Colon (tissue), 2 donors: ENCODE measurements at regions not wholly inside any gene's neighbourhood (a gene's known extent, or its start where the extent isn't known, plus 50 kb on each side); places are given as distances from the start of the nearest gene placed in this dataset.
A peak's percentile ranks its signal among the peaks of the same experiment; 100 is the strongest.
"Not testable (repeated sequence)": the region's sequence is repeated elsewhere in the genome, so short reads cannot be mapped to it uniquely, and the experiment has no call there.

ENCODE experiments used
- FAIRE-seq: peaks from 2 replicates; lab custom pipeline; 2012; peaks lifted over from hg19 to GRCh38; lab: Jason Lieb, UNC
- donor health status: control.
- donor health status: control.

DNA sequence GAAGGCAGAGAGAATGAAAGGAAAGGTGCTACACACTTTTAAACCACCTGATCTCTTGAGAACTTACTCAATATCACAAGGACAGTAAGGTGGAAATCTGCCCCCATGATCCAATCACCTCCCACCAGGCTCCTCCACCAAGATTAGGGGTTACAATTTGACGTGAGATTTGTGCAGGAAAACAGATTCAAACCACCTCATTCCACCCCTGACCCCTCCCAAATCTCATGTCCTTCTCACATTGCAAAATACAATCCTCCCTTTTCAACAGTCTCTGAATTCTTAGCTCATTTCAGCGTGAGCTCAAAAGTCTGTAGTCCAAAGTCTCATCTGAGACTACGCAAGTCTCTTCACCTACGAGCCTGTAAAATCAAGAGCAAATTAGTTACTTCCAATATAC lies 768.3 kb upstream of the COX7C start:
- FAIRE-seq, result no peak

DNA sequence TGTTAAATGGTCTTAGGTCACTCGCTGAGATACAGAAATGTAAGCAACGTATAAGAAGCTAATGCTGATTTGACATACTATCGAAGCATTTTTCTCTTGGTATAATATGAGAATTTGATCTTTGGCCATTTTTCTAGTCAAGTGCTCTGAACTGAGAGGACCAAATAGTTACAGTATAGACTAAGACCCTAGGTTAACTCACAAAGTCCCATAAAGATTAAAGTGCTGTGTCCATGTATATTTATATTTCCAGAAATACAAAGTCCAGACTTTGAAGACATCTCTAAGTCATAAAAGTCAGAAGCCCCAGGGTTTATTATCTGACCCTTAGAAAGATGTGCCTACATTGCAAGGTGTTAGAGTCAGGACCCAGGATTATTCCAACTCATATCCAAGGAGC lies 752.4 kb upstream of the COX7C start:
- no peak for FAIRE-seq

DNA sequence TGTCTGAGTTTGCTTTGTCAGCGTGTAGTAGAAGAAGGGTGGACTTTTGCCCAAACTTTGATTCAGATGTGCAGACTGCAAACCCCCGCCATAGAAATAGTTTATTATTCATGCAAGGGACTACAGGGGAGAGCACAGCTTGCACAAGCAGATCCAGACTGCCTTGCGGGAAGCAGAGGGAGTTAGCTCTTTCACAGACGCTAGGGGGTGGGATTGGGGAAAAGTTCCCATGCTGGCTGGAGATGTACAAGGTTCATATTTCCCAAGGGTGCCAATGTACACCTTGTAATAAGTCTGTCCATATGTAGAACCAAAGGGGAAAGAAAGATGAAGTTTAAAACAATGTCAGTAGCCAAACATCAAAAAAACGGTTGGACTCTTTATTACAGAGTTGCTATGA lies 749.7 kb upstream of the COX7C start:
- FAIRE-seq, result no peak

DNA sequence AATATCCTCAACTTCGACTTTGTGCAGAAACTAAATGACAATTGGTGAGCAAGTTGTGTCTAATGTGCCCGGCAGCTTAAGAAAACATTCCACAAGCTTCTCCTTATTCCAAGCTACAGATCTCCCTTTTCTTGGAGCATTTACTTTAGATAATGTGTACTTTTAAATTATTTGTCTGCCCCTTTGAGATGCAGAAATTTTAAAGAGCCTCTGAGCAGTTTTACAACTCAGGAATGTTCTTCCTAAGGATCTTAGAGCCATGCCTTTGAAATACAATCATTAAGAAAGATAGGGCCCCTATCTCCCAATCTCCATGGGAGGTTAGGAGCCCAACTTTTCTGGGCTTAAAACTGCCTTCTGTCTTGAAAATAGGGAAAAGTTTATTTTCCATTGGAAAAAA lies 723.7 kb upstream of the COX7C start:
- no peak for FAIRE-seq

DNA sequence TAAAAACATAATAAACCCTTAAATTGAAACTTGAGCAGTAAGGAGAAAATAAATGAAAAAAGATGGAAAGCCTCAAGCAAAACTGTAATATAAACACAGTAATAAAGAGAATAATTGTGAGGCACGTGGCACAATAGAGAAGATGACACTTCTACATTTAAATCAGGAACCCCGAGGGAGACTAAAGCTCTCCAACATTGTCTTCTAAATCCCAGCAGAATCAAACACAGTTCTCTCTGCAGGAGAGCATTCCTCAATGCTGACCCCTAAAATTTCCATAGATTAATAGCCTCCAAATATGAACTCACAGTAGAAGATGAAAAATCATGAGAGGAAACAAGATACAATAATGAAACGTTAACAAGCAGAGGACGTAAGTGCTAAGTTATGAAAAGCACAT lies 721.2 kb upstream of the COX7C start:
- FAIRE-seq, result no peak

DNA sequence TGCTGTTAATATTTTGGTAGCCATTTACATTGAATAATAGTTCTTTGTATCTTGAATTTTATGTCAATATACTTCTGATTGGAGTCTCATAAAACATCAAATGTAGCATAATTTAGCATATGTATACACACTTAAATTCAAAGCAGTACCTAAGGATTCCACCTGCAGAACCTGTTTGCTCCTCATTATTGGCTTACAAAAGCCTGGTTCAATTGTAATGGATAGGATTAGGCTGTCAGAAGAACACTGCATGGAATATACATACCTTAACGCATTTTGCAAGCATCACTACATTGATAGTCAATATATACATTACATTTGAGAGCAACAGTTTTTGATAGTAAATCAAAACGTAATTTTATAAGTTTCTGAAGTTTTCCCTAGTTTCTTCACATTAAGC lies 711.3 kb upstream of the COX7C start:
- no peak for FAIRE-seq

DNA sequence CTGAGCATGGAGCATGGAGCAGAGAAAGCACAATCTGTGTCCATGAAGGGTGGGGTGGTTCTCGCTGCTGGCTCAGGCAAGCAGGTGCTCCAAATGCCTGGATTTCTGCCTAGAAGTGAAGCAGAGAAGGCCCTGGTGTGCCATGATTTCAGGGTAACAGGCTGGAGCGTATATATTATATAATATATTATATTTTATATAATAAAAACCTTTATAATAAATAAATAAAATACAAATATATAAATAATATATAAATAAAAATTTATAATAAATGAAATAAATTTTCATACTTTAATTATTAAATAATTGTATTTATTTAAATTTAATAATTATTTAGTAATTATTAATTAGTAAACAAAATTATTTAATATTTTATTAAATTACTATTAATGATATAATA lies 707.4 kb upstream of the COX7C start:
- peak; percentile 99 for FAIRE-seq

DNA sequence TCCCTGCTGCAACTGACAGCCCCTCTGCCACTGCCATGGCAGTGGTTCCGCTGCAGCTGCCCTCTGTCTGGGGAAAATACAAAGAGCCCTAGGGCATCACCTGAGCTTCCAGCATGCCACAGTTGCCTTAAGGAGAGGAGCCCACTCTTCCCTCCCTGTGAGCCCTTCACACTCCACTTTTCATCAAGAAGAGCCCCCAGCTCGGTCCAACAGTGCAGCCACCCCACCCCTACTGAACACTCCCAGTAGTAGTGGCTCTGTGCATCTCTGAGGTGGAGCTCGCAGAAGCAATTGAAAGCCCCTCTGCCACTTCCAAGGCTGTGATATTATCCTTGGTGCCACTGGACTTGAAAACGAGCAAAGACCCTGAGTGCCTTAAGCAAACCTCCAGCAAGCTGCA lies 696.8 kb upstream of the COX7C start:
- FAIRE-seq, result no peak

DNA sequence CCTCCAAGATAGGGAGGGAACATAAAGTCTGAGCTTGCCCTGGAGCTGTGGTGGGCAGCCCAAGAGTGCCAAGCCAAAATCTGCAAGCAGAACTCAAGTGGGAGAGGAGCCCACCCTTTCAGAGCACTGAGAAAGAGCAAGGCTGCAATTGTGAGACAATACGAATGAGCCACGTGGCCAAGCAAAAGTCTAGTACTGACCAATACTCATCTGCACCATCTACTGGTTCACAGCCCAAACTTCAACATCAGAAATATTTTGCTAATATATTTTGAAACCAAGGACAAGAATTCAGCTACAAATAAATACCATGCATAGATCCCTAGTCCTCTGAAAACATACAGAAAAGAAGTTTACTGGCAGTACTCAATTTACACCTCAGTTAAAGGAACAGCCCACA lies 696.2 kb upstream of the COX7C start:
- FAIRE-seq, result no peak

DNA sequence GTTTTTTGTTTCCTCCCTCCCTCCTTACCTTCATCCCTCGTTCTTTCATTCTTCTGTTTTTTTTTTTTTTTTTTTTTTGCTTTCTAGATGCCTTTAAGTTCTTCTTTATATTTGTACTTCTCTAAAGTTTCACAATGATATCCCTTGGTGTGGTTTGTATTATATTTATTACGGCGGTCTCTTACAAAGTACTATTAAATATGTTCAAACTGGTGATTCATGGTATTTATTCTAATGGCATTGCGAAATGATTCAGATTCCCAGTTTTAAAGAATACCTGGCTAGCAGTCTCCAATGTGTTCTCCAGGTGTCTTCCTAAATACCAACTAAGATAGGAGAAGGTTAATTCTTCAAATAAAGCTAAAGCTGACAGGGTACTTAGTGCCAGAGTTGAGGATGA lies 690.1 kb upstream of the COX7C start:
- no peak for FAIRE-seq

DNA sequence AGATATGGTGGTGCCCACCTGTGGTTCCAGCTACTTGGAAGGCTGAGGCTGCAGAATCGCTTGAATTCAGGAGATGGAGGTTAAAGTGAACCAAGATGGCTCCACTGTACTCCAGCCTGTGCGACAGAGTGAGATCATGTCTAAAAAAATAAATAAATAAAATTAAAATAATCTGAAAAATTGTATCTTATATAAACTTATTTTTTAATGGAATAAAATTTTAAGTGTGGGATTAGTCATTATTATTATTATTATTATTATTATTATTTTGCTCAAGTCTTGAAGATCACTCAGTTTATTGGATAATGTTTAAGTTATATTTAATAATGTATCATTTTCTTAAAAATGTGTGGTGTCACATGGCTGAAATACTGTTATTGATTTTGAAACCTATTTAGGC lies 688.0 kb upstream of the COX7C start:
- no peak for FAIRE-seq

DNA sequence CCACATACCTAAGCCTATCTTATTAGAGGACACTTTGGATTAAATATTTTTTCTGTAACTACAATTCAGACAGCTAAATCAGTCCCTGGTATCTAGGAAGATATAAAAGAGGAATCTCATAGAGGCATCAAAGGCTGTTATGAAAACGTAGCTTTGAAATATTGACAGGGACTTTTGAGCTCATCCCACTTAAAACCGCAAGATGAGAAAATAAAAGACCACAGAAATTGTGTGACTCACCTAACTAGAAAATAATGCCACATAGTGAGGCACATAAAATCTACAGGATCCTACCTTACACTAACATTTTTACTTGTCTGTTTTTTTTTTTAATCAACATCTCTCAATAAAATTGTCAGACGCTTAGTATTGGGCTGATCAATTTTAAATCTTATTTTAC lies 686.5 kb upstream of the COX7C start:
- no peak for FAIRE-seq

DNA sequence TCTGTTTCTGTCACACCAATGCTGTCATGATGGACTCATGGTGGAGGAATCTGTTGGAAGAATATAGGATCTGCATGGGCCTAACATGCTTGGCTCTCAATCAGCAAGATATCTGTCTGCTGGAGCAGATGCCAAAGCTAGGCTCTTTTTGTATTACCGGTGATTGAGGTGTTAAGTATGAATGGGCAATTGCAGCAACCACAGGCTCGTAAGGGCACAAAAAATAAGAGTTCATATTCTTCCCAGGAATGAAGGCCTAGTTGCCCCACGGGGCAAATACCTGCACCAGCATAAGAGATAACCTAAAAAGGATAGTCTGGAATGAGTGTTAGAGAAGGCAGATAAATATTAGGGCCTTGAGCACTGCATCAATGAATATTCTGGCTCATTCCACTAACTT lies 679.5 kb upstream of the COX7C start:
- no peak for FAIRE-seq

DNA sequence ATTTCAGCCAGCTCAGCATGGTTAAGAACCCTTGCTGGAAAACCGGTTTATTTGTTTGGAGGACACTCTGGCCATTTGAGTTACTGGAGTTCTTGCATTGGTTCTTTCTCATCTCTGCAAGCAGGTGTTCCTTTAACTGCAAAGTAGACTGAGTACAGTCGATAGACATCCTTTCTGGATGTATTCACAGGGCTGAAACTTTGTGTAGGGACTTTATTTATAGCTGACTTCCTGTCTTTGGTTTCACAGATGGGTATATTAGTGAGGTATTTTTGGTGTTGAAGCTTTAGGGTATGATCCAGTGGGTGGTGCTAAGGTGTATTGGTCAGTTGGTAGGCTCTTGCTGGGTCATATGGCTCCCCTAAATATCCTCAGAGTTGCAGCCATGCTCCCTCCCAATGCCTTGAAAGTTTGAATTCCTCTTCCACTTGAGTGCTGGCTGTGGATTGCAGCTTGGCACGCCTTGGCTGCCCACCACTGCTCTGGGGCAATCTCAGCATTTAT lies 666.0 kb upstream of the COX7C start:
- no peak for FAIRE-seq

DNA sequence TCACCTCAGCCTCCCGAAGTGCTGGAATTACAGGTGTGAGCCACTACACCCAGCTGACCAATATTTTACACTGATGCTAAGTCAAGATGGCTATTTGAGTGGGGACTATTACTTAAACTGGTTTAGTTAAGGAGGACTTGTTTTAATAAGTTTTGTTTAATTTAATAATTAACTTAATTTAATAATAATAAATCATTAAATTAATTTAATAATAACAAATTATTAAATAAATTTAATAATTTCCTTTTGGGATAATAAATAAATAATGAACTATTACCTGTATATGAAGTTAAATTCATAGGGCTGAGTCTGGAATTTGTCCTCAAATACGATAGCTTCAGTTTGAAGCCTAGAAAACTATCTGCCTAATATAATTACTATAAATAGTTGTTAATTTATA lies 665.1 kb upstream of the COX7C start:
- FAIRE-seq, result peak; percentile 68

DNA sequence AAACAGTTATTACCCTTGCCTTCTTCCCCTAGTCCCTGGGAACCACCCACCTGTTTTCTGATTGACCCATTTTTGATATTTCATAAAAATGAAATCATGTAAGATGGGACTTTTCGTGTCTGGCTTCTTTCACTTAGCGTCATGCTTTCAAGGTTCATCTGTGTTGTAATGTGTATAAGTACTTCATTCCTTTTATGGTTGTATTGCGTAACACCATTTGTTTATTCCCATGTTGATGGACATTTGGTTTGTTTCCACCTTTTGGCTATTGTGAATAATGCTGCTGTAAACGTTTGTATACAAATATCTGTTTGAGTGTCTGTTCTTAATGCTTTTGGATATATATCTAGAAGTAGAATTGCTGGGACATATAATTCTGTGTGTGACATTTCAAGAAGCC lies 650.1 kb upstream of the COX7C start:
- FAIRE-seq, result no peak

DNA sequence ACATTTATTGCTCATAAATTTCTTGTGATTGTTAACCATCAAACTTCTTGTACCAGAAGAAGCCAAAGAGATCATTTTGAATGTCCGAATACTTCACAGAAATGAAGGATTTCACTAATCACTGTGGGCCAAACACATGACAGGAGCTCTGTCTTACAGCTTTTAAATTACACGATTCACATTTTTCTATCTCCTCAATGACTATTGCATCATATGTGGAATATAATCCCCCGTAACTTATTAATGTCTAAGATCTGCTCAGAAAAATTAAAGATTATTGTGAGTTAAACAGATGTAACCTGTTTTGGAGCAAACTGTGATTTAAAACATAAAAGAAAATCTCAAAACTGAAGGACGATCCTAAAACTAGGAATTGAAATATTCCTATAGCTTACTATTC lies 645.2 kb upstream of the COX7C start:
- FAIRE-seq, result no peak

DNA sequence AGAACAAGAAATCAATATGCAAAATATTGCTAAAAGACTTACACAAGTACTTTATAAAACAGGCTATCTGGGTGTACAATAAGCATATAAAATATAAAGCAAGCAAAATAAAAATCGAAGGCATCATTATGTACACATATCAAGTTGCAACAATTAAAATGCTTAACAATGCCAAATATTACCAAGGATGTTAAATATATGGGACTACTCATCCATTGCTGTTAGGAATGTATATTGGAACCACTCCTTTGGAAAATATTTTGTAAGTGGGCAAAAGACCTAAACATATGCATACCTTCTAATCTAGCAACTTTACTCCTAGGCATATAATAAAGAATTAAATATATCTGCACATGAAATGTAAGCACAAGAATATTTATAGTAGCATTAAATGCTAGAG lies 632.6 kb upstream of the COX7C start:
- FAIRE-seq, result no peak

DNA sequence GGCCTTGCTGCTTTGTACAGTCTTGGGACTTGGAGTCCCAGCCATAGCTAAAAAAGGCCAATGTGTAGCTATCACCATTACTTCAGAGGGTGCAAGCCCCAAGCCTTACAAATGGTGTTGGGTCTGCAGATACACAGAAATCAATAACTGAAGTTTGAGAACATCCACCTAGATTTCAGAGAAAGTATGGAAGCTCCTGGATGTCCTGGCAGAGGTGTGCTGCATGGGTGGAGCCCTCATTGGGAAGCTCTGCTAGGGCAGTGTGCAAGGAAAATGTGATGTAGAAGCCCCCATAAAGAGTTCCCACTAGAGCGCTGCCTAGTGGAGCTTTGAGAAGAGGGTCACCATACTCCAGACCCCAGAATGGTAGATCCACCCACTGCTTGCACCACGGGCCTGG lies 626.7 kb upstream of the COX7C start:
- no peak for FAIRE-seq

DNA sequence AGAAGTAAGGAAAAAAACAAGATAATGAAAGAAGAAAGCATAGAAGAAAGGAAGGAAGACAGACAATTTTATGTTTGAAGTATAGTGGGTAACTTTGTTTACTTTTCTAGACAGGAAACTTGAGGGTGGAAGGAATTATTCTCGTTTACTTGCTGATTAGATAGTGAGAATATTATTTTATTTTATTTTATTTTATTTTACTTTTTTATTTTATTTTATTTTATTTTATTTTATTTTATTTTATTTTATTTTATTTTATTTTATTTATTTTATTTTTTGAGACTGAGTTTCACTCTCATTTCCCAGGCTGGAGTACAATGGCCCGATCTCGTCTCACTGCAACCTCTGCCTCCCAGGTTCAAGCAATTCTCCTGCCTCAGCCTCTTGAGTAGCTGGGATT lies 623.1 kb upstream of the COX7C start:
- not testable (repeated sequence) for FAIRE-seq

DNA sequence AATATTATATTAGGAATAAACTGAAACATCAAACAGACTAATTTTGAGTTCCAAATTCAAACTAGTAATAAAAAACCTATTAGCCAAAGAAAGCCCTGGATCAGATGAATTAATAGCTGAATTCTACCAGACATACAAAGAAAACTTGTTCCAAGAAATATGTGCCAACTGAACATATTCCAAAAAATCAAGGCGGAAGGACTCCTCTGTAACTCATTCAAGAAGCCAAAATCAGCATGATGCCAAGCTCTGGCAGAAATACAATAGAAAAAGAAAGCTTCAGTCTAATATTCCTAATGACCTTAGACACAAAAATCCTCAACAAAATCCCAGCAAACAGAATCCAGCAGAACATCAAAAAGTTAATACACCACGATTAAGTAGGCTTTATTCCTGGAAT lies 619.1 kb upstream of the COX7C start:
- no peak for FAIRE-seq

DNA sequence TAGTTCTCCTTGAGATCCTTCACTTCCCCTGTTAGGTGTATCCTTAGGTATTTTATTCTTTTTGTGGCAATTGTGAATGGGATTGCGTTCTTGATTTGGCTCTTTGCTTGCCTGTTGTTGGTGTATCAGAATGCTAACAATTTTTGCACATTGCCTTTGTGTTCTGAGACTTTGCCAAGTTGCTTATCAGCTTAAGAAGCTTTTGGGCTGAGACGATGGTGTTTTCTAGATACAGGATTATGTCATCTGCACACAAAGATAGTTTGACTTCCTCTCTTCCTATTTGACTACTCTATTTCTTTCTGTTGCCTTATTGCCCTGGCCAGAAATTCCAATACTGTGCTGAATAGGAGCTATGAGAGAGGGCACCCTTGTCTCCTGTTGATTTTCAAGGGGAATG lies 609.4 kb upstream of the COX7C start:
- no peak for FAIRE-seq

DNA sequence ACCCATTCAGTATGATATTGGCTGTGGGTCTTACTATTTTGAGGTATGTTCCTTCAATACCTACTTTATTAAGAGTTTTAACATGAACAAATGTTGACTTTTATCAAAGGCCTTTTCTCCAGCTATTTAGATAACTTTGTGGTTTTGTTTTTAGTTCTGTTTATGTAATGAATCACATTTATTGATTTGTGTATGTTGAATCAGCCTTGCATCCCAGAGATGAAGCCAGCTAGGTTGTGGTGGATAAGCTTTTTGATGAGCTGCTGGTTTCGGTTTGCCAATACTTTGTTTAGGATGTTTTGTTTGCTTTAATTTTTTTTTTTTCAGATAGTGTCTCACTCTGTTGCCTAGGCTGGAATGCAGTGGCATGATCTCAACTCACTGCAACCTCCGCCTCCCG lies 609.0 kb upstream of the COX7C start:
- FAIRE-seq, result no peak

DNA sequence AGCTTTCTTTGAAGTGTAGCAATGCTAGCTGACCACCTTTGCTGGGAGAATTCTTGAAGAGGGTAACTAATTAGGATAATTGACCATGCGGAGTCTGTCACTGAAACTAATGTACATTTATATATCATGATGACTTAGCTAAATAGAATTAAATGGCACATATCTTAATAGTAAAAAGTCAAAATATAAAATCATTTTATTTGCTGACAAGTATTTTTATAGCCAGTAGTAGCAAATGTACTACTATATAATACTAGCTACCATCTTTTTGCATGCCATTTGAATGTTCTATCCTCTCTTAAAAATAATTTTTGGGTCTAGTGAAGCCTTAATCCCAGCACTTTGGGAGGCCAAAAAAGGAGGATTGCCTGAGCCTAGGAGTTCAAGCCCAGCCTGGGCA lies 605.8 kb upstream of the COX7C start:
- no peak for FAIRE-seq

DNA sequence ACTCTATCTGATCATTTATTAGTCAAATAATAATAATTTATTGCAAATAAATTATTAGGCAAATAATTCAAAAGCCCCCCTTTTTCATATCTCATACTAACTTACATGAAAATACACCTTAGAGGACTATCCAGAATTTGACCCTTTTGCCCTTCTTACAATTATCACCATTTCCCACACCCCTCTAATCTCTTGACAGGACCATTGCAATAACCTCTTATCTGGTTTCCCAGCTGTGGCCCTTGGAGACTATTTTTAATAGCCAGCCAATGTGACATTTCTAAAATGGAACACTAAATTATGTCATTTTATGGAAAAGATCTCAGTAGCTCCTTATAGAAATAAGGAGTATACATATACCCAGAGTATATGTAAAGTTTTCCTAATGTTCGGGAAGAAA lies 588.4 kb upstream of the COX7C start:
- no peak for FAIRE-seq
